ENCODE measurements at regions not wholly inside any gene's neighbourhood (a gene's known extent, or its start where the extent isn't known, plus 50 kb on each side); places are given as distances from the start of the nearest gene placed in this dataset.

DNA sequence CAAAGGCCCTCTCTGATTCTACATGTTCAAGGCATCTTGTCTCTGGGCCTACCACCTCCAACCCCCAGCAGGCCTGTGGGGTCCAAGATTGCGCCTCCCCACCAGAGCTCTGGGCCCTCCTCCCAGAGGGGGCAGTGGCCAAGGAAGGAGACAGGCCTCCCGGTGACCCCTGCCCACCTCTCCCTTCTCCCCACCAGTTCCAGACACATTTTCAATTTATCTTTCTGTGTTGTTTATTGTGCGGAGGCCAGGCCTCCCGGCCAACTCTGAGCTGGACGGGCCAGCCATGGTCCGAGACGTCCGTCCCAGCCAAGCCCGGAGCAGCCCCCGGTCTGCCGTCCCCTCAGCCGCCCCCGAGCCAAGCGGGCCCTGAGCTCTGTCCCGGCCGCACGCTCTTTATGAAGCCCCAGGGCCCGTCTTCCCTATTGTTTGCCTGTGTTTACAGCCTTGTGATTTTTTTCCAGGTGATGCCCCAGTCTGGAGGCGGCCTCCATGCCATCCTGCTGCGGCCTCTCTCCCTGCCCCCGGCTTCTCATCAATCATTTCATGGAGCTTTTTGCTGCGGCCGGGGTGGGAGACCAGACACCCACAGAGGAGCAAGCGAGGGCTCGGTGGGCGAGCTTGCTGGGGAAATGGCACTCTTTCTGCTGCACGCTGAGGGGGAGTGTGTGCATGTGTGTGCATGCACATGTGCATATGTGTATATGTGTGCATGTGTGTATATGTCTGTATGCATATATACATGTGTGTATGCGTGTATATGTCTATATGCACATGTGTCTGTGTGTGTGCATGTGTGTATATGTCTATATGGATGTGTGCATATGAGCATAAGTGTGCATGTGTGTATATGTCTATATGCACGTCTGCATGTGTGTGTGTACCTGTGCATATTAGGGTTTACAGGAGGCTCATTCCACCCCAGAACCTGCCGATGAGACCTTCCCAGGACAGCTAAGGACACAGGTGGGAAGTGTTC is 52.7 kb upstream of the ELN start:
- Mint-ChIP-seq H3K27me3 (peaks cover 8% of the 10 kb centered on the region), H3K27ac (no peak overlapping the region), H3K9me3 (no peaks in the 10 kb centered on the region), H3K36me3 (ENCODE audit: low read depth) (no peaks in the 10 kb centered on the region), H3K4me1 (ENCODE audit: low read depth) (no peaks in the 10 kb centered on the region), H3K4me3 (no peak overlapping the region)
- Histone ChIP-seq H3K27me3 (ENCODE audit: control insufficient read depth in 1 of 2, insufficient read depth in 2 of 2, low read length in 2 of 2) (no peaks in the 10 kb centered on the region), H3K36me3 (ENCODE audit: insufficient read depth, low read length) (no peaks in the 10 kb centered on the region), H3K4me1 (ENCODE audit: insufficient read depth, low read length) (no peaks in the 10 kb centered on the region), H3K4me3 (ENCODE audit: low read length) (no peak overlapping the region), H3K9me3 (ENCODE audit: control insufficient read depth in 1 of 2, insufficient read depth in 1 of 2, low read length in 2 of 2) (peaks cover 0 to 3% of the 10 kb centered on the region in 2 experiments), H3K27ac (ENCODE audit: low read depth in 1 of 2, low read length in 2 of 2) (no peak overlapping the region)
- TF ChIP-seq, protein P1, sequence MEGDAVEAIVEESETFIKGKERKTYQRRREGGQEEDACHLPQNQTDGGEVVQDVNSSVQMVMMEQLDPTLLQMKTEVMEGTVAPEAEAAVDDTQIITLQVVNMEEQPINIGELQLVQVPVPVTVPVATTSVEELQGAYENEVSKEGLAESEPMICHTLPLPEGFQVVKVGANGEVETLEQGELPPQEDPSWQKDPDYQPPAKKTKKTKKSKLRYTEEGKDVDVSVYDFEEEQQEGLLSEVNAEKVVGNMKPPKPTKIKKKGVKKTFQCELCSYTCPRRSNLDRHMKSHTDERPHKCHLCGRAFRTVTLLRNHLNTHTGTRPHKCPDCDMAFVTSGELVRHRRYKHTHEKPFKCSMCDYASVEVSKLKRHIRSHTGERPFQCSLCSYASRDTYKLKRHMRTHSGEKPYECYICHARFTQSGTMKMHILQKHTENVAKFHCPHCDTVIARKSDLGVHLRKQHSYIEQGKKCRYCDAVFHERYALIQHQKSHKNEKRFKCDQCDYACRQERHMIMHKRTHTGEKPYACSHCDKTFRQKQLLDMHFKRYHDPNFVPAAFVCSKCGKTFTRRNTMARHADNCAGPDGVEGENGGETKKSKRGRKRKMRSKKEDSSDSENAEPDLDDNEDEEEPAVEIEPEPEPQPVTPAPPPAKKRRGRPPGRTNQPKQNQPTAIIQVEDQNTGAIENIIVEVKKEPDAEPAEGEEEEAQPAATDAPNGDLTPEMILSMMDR (IDR thresholded peaks at IDR 0.05): no peak
- ATAC-seq (ENCODE audit: poor library complexity): no peak
- peak in 1 of 14 experiments; percentile 11 for DNase-seq
- POLR2A ChIA-PET: no interaction called here
- CTCF ChIA-PET: no interaction called here
- intact Hi-C loops (cut with DNase I, micrococcal nuclease): no loop called here

DNA sequence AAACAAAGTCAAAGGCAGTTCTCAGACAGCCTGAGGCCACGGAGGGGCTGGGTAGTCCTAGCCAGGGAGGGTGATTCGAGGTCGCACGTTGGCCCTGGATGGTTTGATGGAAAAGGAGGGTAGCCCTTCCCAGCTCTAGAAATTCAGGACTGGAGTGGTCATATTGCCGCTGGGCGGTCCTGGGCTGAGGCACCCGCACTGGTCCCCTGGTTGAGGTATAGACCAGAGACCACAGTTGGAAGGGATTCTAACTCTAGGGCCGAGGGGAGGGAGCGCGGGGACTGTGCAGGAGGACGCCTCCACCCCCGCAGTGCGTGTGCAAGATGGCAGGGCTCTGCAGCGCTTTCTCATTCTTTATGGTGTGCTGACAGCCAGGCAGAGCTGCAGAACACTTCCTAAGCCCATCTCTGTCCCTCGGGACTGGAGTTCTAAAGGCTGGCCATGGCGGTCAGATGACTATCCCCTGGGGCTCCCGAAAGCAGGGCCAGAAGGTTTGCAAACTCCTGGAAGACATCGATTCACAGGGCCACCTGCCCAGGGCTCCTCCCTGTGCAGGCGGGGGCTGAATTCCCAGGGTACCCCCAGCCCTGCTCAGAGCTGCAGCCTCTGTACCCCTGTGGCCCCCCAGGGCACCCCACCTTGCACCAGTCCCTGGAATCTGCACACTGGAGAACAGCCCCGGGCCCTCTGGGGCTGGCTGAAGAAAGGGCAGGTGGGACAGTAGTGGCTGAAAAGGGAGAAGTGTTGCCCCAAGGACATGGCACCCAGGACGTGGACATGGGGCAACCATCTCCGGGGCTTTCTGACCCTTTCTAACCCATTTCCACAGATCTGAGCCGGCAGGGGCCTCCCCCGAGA is 51.0 kb upstream of the ELN start:
- H3K27ac ChIP-seq (ENCODE audit: low read depth in 1 of 2, low read length in 2 of 2): no peak overlapping the region
- TF ChIP-seq, protein P1 (IDR thresholded peaks at IDR 0.05): no peak
- H3K9me3 Mint-ChIP-seq: no peaks in the 10 kb centered on the region
- H3K4me1 Mint-ChIP-seq (ENCODE audit: low read depth): no peaks in the 10 kb centered on the region
- H3K36me3 ChIP-seq (ENCODE audit: insufficient read depth, low read length): no peaks in the 10 kb centered on the region
- no peak overlapping the region for H3K4me3 Mint-ChIP-seq
- peaks cover 0 to 2% of the 10 kb centered on the region in 2 experiments for H3K27me3 ChIP-seq (ENCODE audit: control insufficient read depth in 1 of 2, insufficient read depth in 2 of 2, low read length in 2 of 2)
- ATAC-seq (ENCODE audit: poor library complexity): no peak
- no peak overlapping the region for H3K27ac Mint-ChIP-seq
- intact Hi-C loops (cut with DNase I, micrococcal nuclease): no loop called here
- peaks cover 0 to 3% of the 10 kb centered on the region in 2 experiments for H3K9me3 ChIP-seq (ENCODE audit: control insufficient read depth in 1 of 2, insufficient read depth in 1 of 2, low read length in 2 of 2)
- ChIA-PET POLR2A (no interaction called here), CTCF (no interaction called here)
- H3K36me3 Mint-ChIP-seq (ENCODE audit: low read depth): no peaks in the 10 kb centered on the region
- no peaks in the 10 kb centered on the region for H3K4me1 ChIP-seq (ENCODE audit: insufficient read depth, low read length)
- H3K27me3 Mint-ChIP-seq: peaks cover 9% of the 10 kb centered on the region
- no peak overlapping the region for H3K4me3 ChIP-seq (ENCODE audit: low read length)
- no peak for DNase-seq

DNA sequence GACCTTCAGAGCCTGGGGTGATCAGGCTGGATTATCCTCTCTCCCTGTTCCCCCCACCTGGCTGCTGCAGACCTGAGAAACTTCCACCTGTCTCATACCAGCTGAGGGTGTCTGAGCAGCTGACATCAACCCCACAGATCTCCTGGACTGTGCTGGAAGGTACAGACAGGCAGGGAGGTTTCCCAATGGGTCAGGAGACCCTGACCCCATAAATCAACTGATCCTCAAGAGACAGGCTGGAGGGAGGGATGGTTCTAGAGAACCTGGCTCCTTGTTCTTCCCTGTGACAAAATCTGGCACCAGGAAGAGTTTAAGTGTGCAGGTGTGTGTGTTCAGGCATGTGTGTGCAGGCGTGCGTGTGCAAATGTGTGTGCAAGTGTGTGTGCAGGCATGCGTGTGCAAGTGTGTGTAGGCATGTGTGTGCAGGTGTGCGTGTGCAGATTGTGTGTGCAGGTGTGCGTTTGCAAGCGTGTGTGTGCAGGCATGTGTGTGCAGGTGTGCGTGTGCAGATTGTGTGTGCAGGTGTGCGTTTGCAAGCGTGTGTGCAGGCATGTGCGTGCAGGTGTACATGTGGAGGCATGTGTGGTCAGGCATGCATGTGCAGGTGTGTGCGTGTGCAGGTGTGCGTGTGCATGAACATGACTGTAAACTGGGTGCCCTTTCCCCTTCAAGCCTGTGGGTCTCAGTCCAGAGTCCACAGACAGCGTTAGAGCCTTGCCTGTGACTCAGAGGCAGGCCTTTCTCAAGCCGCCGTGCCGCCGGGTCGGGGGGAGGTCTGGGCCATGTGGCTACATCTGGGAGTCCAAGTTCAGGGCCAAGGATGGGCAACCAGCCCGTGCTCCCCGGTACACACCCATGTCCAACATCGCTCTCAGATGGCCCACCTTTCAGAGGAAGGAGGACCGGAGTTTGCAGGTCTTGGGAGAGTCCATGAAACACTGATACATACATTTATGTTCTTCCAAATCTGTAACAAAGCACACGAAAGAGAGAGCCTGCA is 50.1 kb upstream of the ELN start:
- Histone ChIP-seq H3K27ac (ENCODE audit: low read depth in 1 of 2, low read length in 2 of 2) (no peak overlapping the region), H3K9me3 (ENCODE audit: control insufficient read depth in 1 of 2, insufficient read depth in 1 of 2, low read length in 2 of 2) (peaks cover 0 to 3% of the 10 kb centered on the region in 2 experiments), H3K4me3 (ENCODE audit: low read length) (no peak overlapping the region), H3K36me3 (ENCODE audit: insufficient read depth, low read length) (no peaks in the 10 kb centered on the region), H3K4me1 (ENCODE audit: insufficient read depth, low read length) (no peaks in the 10 kb centered on the region), H3K27me3 (ENCODE audit: control insufficient read depth in 1 of 2, insufficient read depth in 2 of 2, low read length in 2 of 2) (peaks cover 0 to 2% of the 10 kb centered on the region in 2 experiments)
- no peaks in the 10 kb centered on the region for H3K4me1 Mint-ChIP-seq (ENCODE audit: low read depth)
- TF ChIP-seq, protein P1 (IDR thresholded peaks at IDR 0.05): no peak
- H3K36me3 Mint-ChIP-seq (ENCODE audit: low read depth): no peaks in the 10 kb centered on the region
- intact Hi-C loops (cut with DNase I, micrococcal nuclease): no loop called here
- DNase-seq (no peak), ATAC-seq (ENCODE audit: poor library complexity) (no peak)
- no peaks in the 10 kb centered on the region for H3K9me3 Mint-ChIP-seq
- CTCF ChIA-PET: no interaction called here
- POLR2A ChIA-PET: no interaction called here
- H3K4me3 Mint-ChIP-seq: no peak overlapping the region
- no peak overlapping the region for H3K27ac Mint-ChIP-seq
- peaks cover 9% of the 10 kb centered on the region for H3K27me3 Mint-ChIP-seq

Data from CD4-positive, alpha-beta T cell (primary cell).